Nephron (organoid): ENCODE measurements at regions not wholly inside any gene's neighbourhood (a gene's known extent, or its start where the extent isn't known, plus 50 kb on each side); places are given as distances from the start of the nearest gene placed in this dataset.

Experiments
- H3K27ac Mint-ChIP-seq, 3 experiments: 2 replicates each; pipeline ENCODE4 v1.8.0; 2020; ENCODE audit warnings: mixed read lengths in 3 of 3, mild to moderate bottlenecking in 2 of 3, moderate library complexity in 1 of 3
- H3K27me3 Mint-ChIP-seq: 2 replicates; pipeline ENCODE4 v1.8.0; 2021; ENCODE audit warnings: low read depth, mild to moderate bottlenecking, moderate library complexity, mixed read lengths
- H3K36me3 Mint-ChIP-seq: 2 replicates; pipeline ENCODE4 v1.8.0; 2020; ENCODE audit warnings: low read depth, mixed read lengths
- H3K4me1 Mint-ChIP-seq: 2 replicates; pipeline ENCODE4 v1.8.0; 2020; ENCODE audit warnings: mixed read lengths
- H3K4me3 Mint-ChIP-seq, 3 experiments: 2 replicates each; pipeline ENCODE4 v1.8.0; 2020; ENCODE audit warnings: mild to moderate bottlenecking in 3 of 3, mixed read lengths in 3 of 3, moderate library complexity in 2 of 3
- H3K9me3 Mint-ChIP-seq: 2 replicates; pipeline ENCODE4 v1.8.0; 2020; ENCODE audit warnings: mixed read lengths
- CTCF ChIP-seq, 3 experiments: fragments of 200-600 bp; sonication (generic); IDR thresholded peaks; one replicate each; pipeline ENCODE4 v1.5.0; 2021; ENCODE audit warnings: antibody characterized with exemption in 3 of 3; ENCODE audit not compliant: unreplicated experiment in 3 of 3

- Mint-ChIP-seq H3K36me3 (no peaks in the 10 kb centered on the region), H3K4me3 (no peak overlapping the region), H3K9me3 (peaks cover 20% of the 10 kb centered on the region), H3K27me3 (no peaks in the 10 kb centered on the region), H3K4me1 (no peaks in the 10 kb centered on the region), H3K27ac (no peak overlapping the region)
- TF ChIP-seq CTCF (IDR thresholded peaks at IDR 0.05; ENCODE audit: unreplicated experiment in 3 of 3): no peak
Observed at GRCh38 chr4:170323623-170324022, 233.9 kb upstream of the AADAT start.

GRCh38 chr4:170307182-170307581 lies 217.4 kb upstream of the AADAT start:
- Mint-ChIP-seq H3K27me3 (no peaks in the 10 kb centered on the region), H3K9me3 (no peaks in the 10 kb centered on the region), H3K27ac (peak overlapping the region; percentile 44 to 85 (median 66)), H3K4me1 (peaks cover 13% of the 10 kb centered on the region), H3K36me3 (no peaks in the 10 kb centered on the region), H3K4me3 (no peak overlapping the region)
- no peak for TF ChIP-seq CTCF (IDR thresholded peaks at IDR 0.05; ENCODE audit: unreplicated experiment in 3 of 3)

- Mint-ChIP-seq H3K4me3 (no peak overlapping the region), H3K27me3 (no peaks in the 10 kb centered on the region), H3K9me3 (no peaks in the 10 kb centered on the region), H3K27ac (peak overlapping the region in 1 of 3 experiments; percentile 85), H3K36me3 (no peaks in the 10 kb centered on the region), H3K4me1 (peaks cover 13% of the 10 kb centered on the region)
- TF ChIP-seq CTCF (IDR thresholded peaks at IDR 0.05; ENCODE audit: unreplicated experiment in 3 of 3): no peak
Observed at GRCh38 chr4:170306208-170306607, 216.5 kb upstream of the AADAT start.

GRCh38 chr4:170305627-170306026 lies 215.9 kb upstream of the AADAT start:
- TF ChIP-seq CTCF (IDR thresholded peaks at IDR 0.05; ENCODE audit: unreplicated experiment in 3 of 3): no peak
- Mint-ChIP-seq H3K27ac (peak overlapping the region in 2 of 3 experiments; percentile 5 to 52), H3K27me3 (peaks cover 3% of the 10 kb centered on the region), H3K4me3 (no peak overlapping the region), H3K36me3 (no peaks in the 10 kb centered on the region), H3K4me1 (peaks cover 13% of the 10 kb centered on the region), H3K9me3 (no peaks in the 10 kb centered on the region)

GRCh38 chr4:170281027-170281426 lies 191.3 kb upstream of the AADAT start:
- peaks cover 7% of the 10 kb centered on the region for H3K9me3 Mint-ChIP-seq
- peaks cover 9% of the 10 kb centered on the region for H3K36me3 Mint-ChIP-seq
- no peak overlapping the region for H3K4me3 Mint-ChIP-seq
- H3K4me1 Mint-ChIP-seq: no peaks in the 10 kb centered on the region
- H3K27ac Mint-ChIP-seq: no peak overlapping the region
- peaks cover 2% of the 10 kb centered on the region for H3K27me3 Mint-ChIP-seq
- no peak for TF ChIP-seq CTCF (IDR thresholded peaks at IDR 0.05; ENCODE audit: unreplicated experiment in 3 of 3)

GRCh38 chr4:170278460-170278859 lies 188.7 kb upstream of the AADAT start:
- Mint-ChIP-seq H3K27me3 (peaks cover 5% of the 10 kb centered on the region), H3K36me3 (peaks cover 9% of the 10 kb centered on the region), H3K4me1 (no peaks in the 10 kb centered on the region), H3K9me3 (peaks cover 7% of the 10 kb centered on the region), H3K27ac (no peak overlapping the region), H3K4me3 (no peak overlapping the region)
- TF ChIP-seq CTCF (IDR thresholded peaks at IDR 0.05; ENCODE audit: unreplicated experiment in 3 of 3): no peak
